ENCODE measurements at regions not wholly inside any gene's neighbourhood (a gene's known extent, or its start where the extent isn't known, plus 50 kb on each side); places are given as distances from the start of the nearest gene placed in this dataset.
"Not testable (repeated sequence)": the region's sequence is repeated elsewhere in the genome, so short reads cannot be mapped to it uniquely, and the experiment has no call there.

- H3K27me3 ChIP-seq (ENCODE audit: control insufficient read depth, insufficient read depth, low read length): no peaks in the 10 kb centered on the region
- POLR2A ChIA-PET: no interaction called here
- H3K4me3 ChIP-seq (ENCODE audit: low read depth, low read length): no peak overlapping the region
- TF ChIP-seq, protein P1, sequence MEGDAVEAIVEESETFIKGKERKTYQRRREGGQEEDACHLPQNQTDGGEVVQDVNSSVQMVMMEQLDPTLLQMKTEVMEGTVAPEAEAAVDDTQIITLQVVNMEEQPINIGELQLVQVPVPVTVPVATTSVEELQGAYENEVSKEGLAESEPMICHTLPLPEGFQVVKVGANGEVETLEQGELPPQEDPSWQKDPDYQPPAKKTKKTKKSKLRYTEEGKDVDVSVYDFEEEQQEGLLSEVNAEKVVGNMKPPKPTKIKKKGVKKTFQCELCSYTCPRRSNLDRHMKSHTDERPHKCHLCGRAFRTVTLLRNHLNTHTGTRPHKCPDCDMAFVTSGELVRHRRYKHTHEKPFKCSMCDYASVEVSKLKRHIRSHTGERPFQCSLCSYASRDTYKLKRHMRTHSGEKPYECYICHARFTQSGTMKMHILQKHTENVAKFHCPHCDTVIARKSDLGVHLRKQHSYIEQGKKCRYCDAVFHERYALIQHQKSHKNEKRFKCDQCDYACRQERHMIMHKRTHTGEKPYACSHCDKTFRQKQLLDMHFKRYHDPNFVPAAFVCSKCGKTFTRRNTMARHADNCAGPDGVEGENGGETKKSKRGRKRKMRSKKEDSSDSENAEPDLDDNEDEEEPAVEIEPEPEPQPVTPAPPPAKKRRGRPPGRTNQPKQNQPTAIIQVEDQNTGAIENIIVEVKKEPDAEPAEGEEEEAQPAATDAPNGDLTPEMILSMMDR (IDR thresholded peaks at IDR 0.05; ENCODE audit: insufficient read depth, low read depth, low read length): no peak
- CTCF ChIA-PET: no interaction called here
- no peak for DNase-seq (ENCODE audit: low read depth)
- H3K36me3 ChIP-seq (ENCODE audit: control insufficient read depth, insufficient read depth, low read length): no peaks in the 10 kb centered on the region; the same call in 1 of the 2 replicates
Observed at GRCh38 chr14:99034711-99035171, 237.3 kb downstream of the BCL11B start.

GRCh38 chr14:99035268-99035667 is 236.7 kb downstream of the BCL11B start:
- no peaks in the 10 kb centered on the region; the same call in 1 of the 2 replicates for H3K36me3 ChIP-seq (ENCODE audit: control insufficient read depth, insufficient read depth, low read length)
- H3K27me3 ChIP-seq (ENCODE audit: control insufficient read depth, insufficient read depth, low read length): no peaks in the 10 kb centered on the region
- no peak overlapping the region for H3K4me3 ChIP-seq (ENCODE audit: low read depth, low read length)
- no peak for DNase-seq (ENCODE audit: low read depth)
- TF ChIP-seq, protein P1 (IDR thresholded peaks at IDR 0.05; ENCODE audit: insufficient read depth, low read depth, low read length): no peak
- ChIA-PET CTCF (no interaction called here), POLR2A (no interaction called here)

DNA sequence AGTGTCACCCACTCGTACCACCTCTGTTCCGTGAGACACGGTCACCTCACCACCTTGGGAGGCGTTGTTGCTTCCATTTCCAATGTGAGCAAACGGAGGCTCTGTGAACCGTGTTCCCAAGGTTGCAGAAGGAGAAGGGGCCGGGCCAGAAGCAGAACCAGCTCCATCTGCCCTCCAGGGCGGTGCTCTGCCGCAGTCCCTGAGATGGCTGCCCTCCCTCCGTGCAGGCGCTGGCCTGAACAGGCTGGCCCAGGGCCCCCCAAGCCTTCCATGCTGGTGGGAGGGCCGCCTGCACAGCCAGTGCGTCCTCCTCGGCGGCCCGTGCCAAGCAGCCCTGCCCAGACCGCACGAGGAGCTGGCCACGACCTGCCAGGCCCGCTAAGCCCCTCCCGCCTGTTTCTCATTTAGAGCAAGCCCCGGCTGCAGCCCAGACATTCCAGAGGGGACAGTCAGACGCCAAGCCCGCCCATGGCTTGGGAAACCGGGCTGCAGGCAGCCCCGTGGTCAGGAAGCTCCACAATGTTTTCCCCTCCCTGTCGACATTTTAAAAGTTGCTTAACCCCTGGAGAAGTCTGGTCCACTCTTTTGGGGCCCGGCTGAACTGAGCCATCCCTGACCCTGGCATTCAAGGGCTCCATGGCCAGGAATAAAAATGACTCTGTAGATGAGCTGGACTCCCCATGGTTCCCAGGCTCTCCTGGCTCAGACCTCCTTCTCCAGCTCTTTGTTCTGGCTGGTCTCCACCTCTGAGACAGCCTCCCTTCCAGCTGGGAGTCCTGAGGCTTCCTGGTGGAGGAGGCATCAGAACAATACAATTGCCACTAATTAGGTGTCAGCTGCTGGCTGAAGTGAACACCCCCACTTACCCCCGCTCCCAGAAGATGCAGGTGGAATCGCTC is 236.0 kb downstream of the BCL11B start:
- POLR2A ChIA-PET: interaction anchor here (0.6 kb wide), 1 partner anchor 101 kb away, joined by 3 read pairs; no protein-coding TSS in a partner anchor
- CTCF ChIA-PET: no interaction called here
- DNase-seq (ENCODE audit: low read depth): peak; percentile 90
- H3K27me3 ChIP-seq (ENCODE audit: control insufficient read depth, insufficient read depth, low read length): no peaks in the 10 kb centered on the region
- peak overlapping the region; percentile 2; the same call in 1 of the 2 replicates for H3K4me3 ChIP-seq (ENCODE audit: low read depth, low read length)
- no peaks in the 10 kb centered on the region; the same call in 1 of the 2 replicates for H3K36me3 ChIP-seq (ENCODE audit: control insufficient read depth, insufficient read depth, low read length)
- TF ChIP-seq, protein P1 (IDR thresholded peaks at IDR 0.05; ENCODE audit: insufficient read depth, low read depth, low read length): 0 out of 2 replicates have a peak, but pooled peaks have one; percentile 8

- CTCF ChIA-PET: no interaction called here
- H3K27me3 ChIP-seq (ENCODE audit: control insufficient read depth, insufficient read depth, low read length): no peaks in the 10 kb centered on the region
- TF ChIP-seq, protein P1 (IDR thresholded peaks at IDR 0.05; ENCODE audit: insufficient read depth, low read depth, low read length): no peak
- no peak for DNase-seq (ENCODE audit: low read depth)
- H3K4me3 ChIP-seq (ENCODE audit: low read depth, low read length): no peak overlapping the region
- no peaks in the 10 kb centered on the region; the same call in 1 of the 2 replicates for H3K36me3 ChIP-seq (ENCODE audit: control insufficient read depth, insufficient read depth, low read length)
- POLR2A ChIA-PET: no interaction called here
Observed at GRCh38 chr14:99036611-99037293, 235.2 kb downstream of the BCL11B start.

- POLR2A ChIA-PET; H3K4me3 ChIP-seq (ENCODE audit: low read depth, low read length); CTCF ChIA-PET; H3K36me3 ChIP-seq (ENCODE audit: control insufficient read depth, insufficient read depth, low read length); H3K27me3 ChIP-seq (ENCODE audit: control insufficient read depth, insufficient read depth, low read length); DNase-seq (ENCODE audit: low read depth): not testable (repeated sequence)
Observed at GRCh38 chr14:99037326-99037725, 234.7 kb downstream of the BCL11B start.
